ENCODE measurements at regions not wholly inside any gene's neighbourhood (a gene's known extent, or its start where the extent isn't known, plus 50 kb on each side); places are given as distances from the start of the nearest gene placed in this dataset.

GRCh38 chr11:80816454-80816847 lies 1375.6 kb upstream of the TENM4 start:
- no peaks in the 10 kb centered on the region for H3K27me3 ChIP-seq (ENCODE audit: control insufficient read depth, insufficient read depth, low read length)
- H3K4me3 ChIP-seq (ENCODE audit: low read depth, low read length) = no peak overlapping the region
- no peak for DNase-seq (ENCODE audit: low read depth in 4 of 6, low spot score in 6 of 6)
- no peaks in the 10 kb centered on the region for H3K4me1 ChIP-seq (ENCODE audit: control insufficient read depth, insufficient read depth, low read length)
- no peaks in the 10 kb centered on the region for H3K9me3 ChIP-seq (ENCODE audit: control insufficient read depth, insufficient read depth, low read length)
- no peak overlapping the region for H3K27ac ChIP-seq (ENCODE audit: low read depth, low read length)
- no peaks in the 10 kb centered on the region for H3K36me3 ChIP-seq (ENCODE audit: control insufficient read depth, insufficient read depth, low read length)
- no CpG with 5 or more reads among the region's 1 CpG for WGBS (ENCODE audit: insufficient coverage)

- WGBS (ENCODE audit: insufficient coverage) = 67% methylated on average over 1 of the region's 3 CpGs
- no peak overlapping the region for H3K27ac ChIP-seq (ENCODE audit: low read depth, low read length)
- H3K4me3 ChIP-seq (ENCODE audit: low read depth, low read length) = no peak overlapping the region
- H3K36me3 ChIP-seq (ENCODE audit: control insufficient read depth, insufficient read depth, low read length) = no peaks in the 10 kb centered on the region
- no peaks in the 10 kb centered on the region for H3K4me1 ChIP-seq (ENCODE audit: control insufficient read depth, insufficient read depth, low read length)
- no peaks in the 10 kb centered on the region for H3K9me3 ChIP-seq (ENCODE audit: control insufficient read depth, insufficient read depth, low read length)
- H3K27me3 ChIP-seq (ENCODE audit: control insufficient read depth, insufficient read depth, low read length) = no peaks in the 10 kb centered on the region
- no peak for DNase-seq (ENCODE audit: low read depth in 4 of 6, low spot score in 6 of 6)
Measured at GRCh38 chr11:80815752-80816453, 1375.1 kb upstream of the TENM4 start.

- no peaks in the 10 kb centered on the region for H3K27me3 ChIP-seq (ENCODE audit: control insufficient read depth, insufficient read depth, low read length)
- H3K36me3 ChIP-seq (ENCODE audit: control insufficient read depth, insufficient read depth, low read length) = no peaks in the 10 kb centered on the region
- no peak overlapping the region for H3K4me3 ChIP-seq (ENCODE audit: low read depth, low read length)
- no peaks in the 10 kb centered on the region for H3K4me1 ChIP-seq (ENCODE audit: control insufficient read depth, insufficient read depth, low read length)
- DNase-seq (ENCODE audit: low read depth in 4 of 6, low spot score in 6 of 6) = no peak
- no CpG with 5 or more reads among the region's 1 CpG for WGBS (ENCODE audit: insufficient coverage)
- no peak overlapping the region for H3K27ac ChIP-seq (ENCODE audit: low read depth, low read length)
- no peaks in the 10 kb centered on the region for H3K9me3 ChIP-seq (ENCODE audit: control insufficient read depth, insufficient read depth, low read length)
Measured at GRCh38 chr11:80814813-80815212, 1374.0 kb upstream of the TENM4 start.

GRCh38 chr11:80810695-80811094 lies 1369.9 kb upstream of the TENM4 start:
- Histone ChIP-seq H3K9me3 (ENCODE audit: control insufficient read depth, insufficient read depth, low read length) (no peaks in the 10 kb centered on the region), H3K36me3 (ENCODE audit: control insufficient read depth, insufficient read depth, low read length) (no peaks in the 10 kb centered on the region), H3K27ac (ENCODE audit: low read depth, low read length) (no peak overlapping the region), H3K27me3 (ENCODE audit: control insufficient read depth, insufficient read depth, low read length) (no peaks in the 10 kb centered on the region), H3K4me1 (ENCODE audit: control insufficient read depth, insufficient read depth, low read length) (no peaks in the 10 kb centered on the region), H3K4me3 (ENCODE audit: low read depth, low read length) (no peak overlapping the region)
- no CpG with 5 or more reads among the region's 4 CpGs for WGBS (ENCODE audit: insufficient coverage)
- no peak for DNase-seq (ENCODE audit: low read depth in 4 of 6, low spot score in 6 of 6)

- H3K27ac ChIP-seq (ENCODE audit: low read depth, low read length) = no peak overlapping the region
Measured at GRCh38 chr11:80798174-80798573, 1357.3 kb upstream of the TENM4 start.

GRCh38 chr11:80783561-80783960 lies 1342.7 kb upstream of the TENM4 start:
- Histone ChIP-seq H3K36me3 (ENCODE audit: control insufficient read depth, insufficient read depth, low read length) (no peaks in the 10 kb centered on the region), H3K4me3 (ENCODE audit: low read depth, low read length) (no peak overlapping the region), H3K9me3 (ENCODE audit: control insufficient read depth, insufficient read depth, low read length) (no peaks in the 10 kb centered on the region), H3K27me3 (ENCODE audit: control insufficient read depth, insufficient read depth, low read length) (no peaks in the 10 kb centered on the region), H3K4me1 (ENCODE audit: control insufficient read depth, insufficient read depth, low read length) (no peaks in the 10 kb centered on the region), H3K27ac (ENCODE audit: low read depth, low read length) (no peak overlapping the region)
- WGBS (ENCODE audit: insufficient coverage) = no CpG with 5 or more reads among the region's 2 CpGs
- peak in 2 of 6 donors; percentile 28 to 69 for DNase-seq (ENCODE audit: low read depth in 4 of 6, low spot score in 6 of 6)

More at GRCh38 chr11:80798174-80798573, 1357.3 kb upstream of the TENM4 start:
- Histone ChIP-seq H3K4me3 (ENCODE audit: low read depth, low read length) (no peak overlapping the region), H3K4me1 (ENCODE audit: control insufficient read depth, insufficient read depth, low read length) (no peaks in the 10 kb centered on the region), H3K36me3 (ENCODE audit: control insufficient read depth, insufficient read depth, low read length) (no peaks in the 10 kb centered on the region), H3K27me3 (ENCODE audit: control insufficient read depth, insufficient read depth, low read length) (no peaks in the 10 kb centered on the region), H3K9me3 (ENCODE audit: control insufficient read depth, insufficient read depth, low read length) (peaks cover 9% of the 10 kb centered on the region)
- no peak for DNase-seq (ENCODE audit: low read depth in 4 of 6, low spot score in 6 of 6)
- WGBS (ENCODE audit: insufficient coverage) = 60% methylated on average over 8 of the region's 8 CpGs

GRCh38 chr11:80782135-80782885 lies 1341.5 kb upstream of the TENM4 start:
- WGBS (ENCODE audit: insufficient coverage) = no CpG with 5 or more reads among the region's 4 CpGs
- peak in 1 of 6 donors; percentile 50 for DNase-seq (ENCODE audit: low read depth in 4 of 6, low spot score in 6 of 6)

GRCh38 chr11:80779905-80780605 lies 1339.2 kb upstream of the TENM4 start:
- no peak overlapping the region for H3K4me3 ChIP-seq (ENCODE audit: low read depth, low read length)
- no peaks in the 10 kb centered on the region for H3K27me3 ChIP-seq (ENCODE audit: control insufficient read depth, insufficient read depth, low read length)
- no peak overlapping the region for H3K27ac ChIP-seq (ENCODE audit: low read depth, low read length)
- no peaks in the 10 kb centered on the region for H3K9me3 ChIP-seq (ENCODE audit: control insufficient read depth, insufficient read depth, low read length)
- H3K4me1 ChIP-seq (ENCODE audit: control insufficient read depth, insufficient read depth, low read length) = no peaks in the 10 kb centered on the region
- no peaks in the 10 kb centered on the region for H3K36me3 ChIP-seq (ENCODE audit: control insufficient read depth, insufficient read depth, low read length)
- WGBS (ENCODE audit: insufficient coverage) = 33% methylated on average over 1 of the region's 5 CpGs
- DNase-seq (ENCODE audit: low read depth in 4 of 6, low spot score in 6 of 6) = no peak

More at GRCh38 chr11:80782135-80782885, 1341.5 kb upstream of the TENM4 start:
- no peak overlapping the region for H3K4me3 ChIP-seq (ENCODE audit: low read depth, low read length)
- no peaks in the 10 kb centered on the region for H3K9me3 ChIP-seq (ENCODE audit: control insufficient read depth, insufficient read depth, low read length)
- H3K36me3 ChIP-seq (ENCODE audit: control insufficient read depth, insufficient read depth, low read length) = no peaks in the 10 kb centered on the region
- H3K4me1 ChIP-seq (ENCODE audit: control insufficient read depth, insufficient read depth, low read length) = no peaks in the 10 kb centered on the region
- no peak overlapping the region for H3K27ac ChIP-seq (ENCODE audit: low read depth, low read length)
- no peaks in the 10 kb centered on the region for H3K27me3 ChIP-seq (ENCODE audit: control insufficient read depth, insufficient read depth, low read length)

- Histone ChIP-seq H3K27ac (ENCODE audit: low read depth, low read length) (no peak overlapping the region), H3K4me1 (ENCODE audit: control insufficient read depth, insufficient read depth, low read length) (no peaks in the 10 kb centered on the region), H3K36me3 (ENCODE audit: control insufficient read depth, insufficient read depth, low read length) (no peaks in the 10 kb centered on the region), H3K9me3 (ENCODE audit: control insufficient read depth, insufficient read depth, low read length) (no peaks in the 10 kb centered on the region), H3K27me3 (ENCODE audit: control insufficient read depth, insufficient read depth, low read length) (no peaks in the 10 kb centered on the region), H3K4me3 (ENCODE audit: low read depth, low read length) (no peak overlapping the region)
- WGBS (ENCODE audit: insufficient coverage) = no CpG with 5 or more reads among the region's 3 CpGs
- DNase-seq (ENCODE audit: low read depth in 4 of 6, low spot score in 6 of 6) = no peak
Measured at GRCh38 chr11:80778941-80779340, 1338.1 kb upstream of the TENM4 start.

Data from spinal cord (tissue), 9 donors.